ENCODE measurements at regions not wholly inside any gene's neighbourhood (a gene's known extent, or its start where the extent isn't known, plus 50 kb on each side); places are given as distances from the start of the nearest gene placed in this dataset.

DNA sequence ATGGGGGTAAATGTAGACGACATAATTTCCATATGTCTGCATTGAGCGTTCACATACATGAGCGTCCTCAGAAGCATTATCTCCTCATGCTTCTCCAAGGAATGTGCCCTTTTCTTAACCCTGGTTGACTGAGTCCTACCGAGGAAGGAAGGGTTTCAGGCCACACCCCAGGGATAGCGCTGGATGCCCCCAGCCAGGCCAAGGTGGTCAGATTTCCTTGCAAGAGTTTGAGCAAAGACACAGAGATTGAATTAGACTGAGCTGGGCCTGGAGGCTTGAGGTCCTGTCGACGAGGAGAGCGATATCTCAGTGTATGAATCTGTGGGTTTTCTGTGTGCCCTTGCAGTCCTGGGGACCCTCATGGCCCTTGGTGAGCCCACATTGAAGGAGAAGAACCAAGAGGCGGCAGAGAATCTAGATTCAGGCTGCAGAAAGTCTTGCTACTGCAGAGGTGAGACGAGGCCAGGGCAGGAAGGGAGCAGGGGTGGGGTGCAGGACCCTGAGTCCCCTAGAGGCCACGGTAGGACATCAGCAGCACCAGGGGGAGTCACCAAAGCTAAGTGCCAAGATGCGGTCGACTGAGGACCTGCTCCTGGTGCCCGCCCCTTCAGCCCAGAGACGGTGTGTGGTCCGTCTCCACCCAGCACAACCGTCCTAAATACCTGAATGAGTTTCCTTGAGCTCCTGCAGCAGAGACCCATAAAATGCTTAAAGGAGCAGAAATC, 94.7 kb upstream of the DIO3 start:
- no peak for DNase-seq (ENCODE audit: low read depth in 2 of 3, low spot score in 2 of 3)

- DNase-seq (ENCODE audit: low read depth in 2 of 3, low spot score in 2 of 3), result no peak
Observed at GRCh38 chr14:101467181-101467926, 93.9 kb upstream of the DIO3 start.

- no peak for DNase-seq (ENCODE audit: low read depth in 2 of 3, low spot score in 2 of 3)
Observed at GRCh38 chr14:101469382-101470247, 91.7 kb upstream of the DIO3 start.

DNA sequence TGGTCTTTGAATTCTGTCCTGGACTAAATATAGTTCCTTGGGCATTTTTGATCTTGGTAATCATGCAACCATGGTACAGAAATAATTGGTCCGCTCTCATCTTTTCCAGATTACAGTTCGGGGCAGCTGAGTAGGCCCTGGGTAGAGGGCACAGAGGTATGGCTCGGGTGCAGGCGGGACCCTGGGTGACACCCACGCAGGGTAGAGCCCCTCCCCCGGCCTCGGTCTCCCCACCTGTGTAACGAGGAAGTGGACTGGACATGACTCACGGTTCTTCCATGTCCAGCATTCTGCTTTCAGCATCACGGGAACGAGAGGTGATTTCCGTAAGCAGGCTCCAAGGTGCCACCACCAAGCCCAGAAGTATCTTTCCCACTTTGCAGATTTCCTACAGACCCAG, 91.0 kb upstream of the DIO3 start:
- no peak for DNase-seq (ENCODE audit: low read depth in 2 of 3, low spot score in 2 of 3)

DNA sequence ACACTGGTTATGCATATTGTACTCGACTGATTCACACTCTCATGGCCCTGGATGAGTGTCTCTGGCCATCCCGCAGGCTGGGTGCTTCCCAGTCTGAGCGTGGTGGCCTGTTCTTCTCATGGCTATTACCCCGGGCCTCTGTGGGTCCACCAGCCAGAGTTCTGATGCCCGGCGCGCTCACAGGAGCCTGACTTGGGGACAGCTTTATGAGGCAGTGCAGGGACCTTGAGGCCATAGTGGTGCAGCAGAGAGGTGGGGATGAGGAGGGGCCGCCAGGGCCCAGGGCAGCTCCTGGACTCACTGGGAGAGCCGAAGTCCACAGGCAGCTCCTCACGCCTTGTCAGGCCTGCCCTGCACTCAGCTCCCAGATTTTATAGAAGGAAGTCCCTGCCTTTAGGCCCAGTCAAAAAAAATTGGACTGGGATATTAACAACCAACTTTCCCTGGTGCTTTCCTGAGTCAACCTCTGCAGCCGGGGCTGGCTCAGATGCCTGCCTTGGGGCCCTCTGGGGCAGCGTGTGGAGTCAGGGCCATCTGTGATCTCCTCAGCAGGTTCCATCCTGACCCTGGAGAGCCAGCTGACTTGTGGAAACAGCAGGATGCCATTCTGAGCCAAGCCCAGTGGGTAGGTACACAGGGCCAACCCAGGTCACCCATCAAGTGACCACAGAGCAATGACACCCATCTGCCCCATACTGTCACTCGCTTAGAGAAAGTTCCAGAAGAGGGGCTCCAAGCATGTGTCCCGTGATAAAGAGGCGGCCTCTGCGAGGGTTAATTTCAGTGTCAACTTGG, 89.4 kb upstream of the DIO3 start:
- DNase-seq (ENCODE audit: low read depth in 2 of 3, low spot score in 2 of 3), result no peak

- DNase-seq (ENCODE audit: low read depth in 2 of 3, low spot score in 2 of 3), result no peak
Observed at GRCh38 chr14:101472518-101472849, 88.8 kb upstream of the DIO3 start.

DNA sequence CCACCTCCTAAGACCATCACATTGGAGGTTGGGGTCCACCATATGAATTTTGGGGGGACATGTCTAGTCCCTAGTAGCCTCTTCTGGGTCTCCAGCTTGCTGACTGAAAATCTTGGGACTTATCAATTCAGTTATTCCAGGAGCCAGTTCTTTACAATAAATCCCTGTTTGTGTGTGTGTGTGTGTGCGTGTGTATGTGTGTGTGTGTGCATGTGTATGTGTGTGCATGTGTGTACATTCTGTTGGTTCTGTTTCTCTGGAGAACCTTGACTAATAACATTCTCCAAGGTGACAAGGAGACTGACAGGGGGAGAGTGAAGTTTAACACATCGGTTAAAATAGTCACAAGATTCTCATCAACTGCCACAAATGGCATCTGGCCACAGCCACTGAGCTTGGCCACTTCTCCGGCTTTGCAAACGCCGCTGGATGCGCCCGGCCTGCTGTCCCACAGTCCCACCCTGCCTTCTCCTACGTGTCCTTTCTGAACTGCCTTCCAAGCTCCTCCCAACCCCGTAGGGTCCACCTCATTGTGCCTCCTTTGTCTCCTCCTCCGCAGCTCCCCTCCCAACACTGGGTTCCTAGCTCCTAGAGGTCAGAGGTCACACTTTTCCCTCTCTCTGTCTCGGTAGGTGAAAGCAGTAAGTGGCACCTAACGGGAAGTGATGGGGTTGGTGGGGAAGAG, 88.1 kb upstream of the DIO3 start:
- DNase-seq (ENCODE audit: low read depth in 2 of 3, low spot score in 2 of 3), result no peak

DNA sequence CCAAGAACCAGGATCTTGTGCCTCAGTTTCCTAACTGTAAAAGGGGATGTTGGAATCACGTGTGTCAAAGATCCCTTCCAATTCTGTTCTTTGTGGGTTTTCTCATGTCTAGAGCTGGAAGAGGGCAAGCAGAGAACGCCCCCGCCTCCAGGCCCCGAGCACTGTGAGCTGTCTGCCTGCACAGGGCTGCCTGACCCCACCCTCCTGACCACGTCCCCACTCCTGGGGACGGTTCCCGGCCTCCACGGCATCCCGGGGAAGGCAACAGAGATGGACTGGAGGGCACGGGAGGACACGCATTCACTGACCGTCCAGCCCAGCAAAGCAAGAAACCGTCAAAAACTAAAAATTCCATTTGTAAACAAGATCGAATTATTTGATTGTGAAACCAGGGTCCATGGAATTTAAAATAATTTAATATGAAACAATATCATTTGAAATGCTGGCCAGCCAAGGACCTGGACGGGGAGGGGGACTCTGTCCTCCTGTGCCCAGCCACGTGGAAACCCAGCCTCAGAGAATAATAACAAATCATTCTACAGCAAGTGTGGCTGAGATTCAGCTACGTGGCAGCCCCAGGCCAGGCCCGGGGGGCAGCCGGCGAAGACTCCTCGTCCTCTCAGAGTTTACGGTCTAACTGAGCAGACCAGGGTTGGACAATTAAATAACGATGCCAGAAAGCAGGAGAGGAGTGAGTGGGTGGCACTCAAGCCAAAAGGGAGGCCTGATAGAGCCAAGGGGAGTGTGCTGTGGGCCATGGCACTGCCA, 87.3 kb upstream of the DIO3 start:
- no peak for DNase-seq (ENCODE audit: low read depth in 2 of 3, low spot score in 2 of 3)

DNA sequence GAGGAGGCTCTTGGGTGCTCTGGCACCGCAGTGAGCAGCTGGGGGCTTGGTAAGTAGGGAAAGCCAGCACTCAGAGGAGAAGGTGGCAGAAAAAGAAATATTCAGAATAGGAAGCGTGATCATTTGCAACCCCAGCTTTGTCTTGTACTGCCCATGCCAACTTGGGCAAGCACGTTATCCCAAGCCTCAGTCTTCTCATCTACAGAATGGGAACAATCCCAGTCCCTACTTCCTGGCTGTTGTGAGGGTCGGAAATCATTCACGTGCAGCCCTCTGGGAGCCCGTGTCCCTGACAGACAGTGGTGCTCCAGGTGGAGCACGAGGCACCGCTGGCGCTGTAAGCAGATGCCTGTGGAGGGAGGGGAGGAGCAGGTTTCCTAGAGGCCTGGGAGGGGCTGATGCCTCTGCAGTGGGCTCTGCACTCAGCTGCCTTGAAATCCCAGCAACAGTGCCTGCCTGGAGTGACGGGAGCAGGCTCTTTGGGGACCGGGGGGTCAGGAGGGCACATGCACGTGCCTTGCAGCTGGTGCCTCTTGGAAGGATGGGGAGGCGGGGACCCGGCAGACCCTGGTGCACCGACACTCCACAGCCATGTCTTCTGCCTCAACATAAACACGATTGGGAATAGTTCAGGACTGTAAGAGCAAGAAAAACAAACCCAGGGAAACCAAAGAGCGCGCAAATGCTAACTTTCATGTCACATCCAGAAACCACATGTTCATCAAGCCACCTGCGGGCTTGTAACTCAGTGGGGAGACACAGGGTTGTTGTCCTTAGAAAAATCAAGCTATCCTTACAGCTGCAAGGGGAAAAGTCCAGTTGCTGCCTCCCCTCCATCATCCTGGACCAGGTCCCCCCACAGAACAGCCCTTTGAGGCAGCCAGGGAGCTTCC, 86.5 kb upstream of the DIO3 start:
- no peak for DNase-seq (ENCODE audit: low read depth in 2 of 3, low spot score in 2 of 3)

DNA sequence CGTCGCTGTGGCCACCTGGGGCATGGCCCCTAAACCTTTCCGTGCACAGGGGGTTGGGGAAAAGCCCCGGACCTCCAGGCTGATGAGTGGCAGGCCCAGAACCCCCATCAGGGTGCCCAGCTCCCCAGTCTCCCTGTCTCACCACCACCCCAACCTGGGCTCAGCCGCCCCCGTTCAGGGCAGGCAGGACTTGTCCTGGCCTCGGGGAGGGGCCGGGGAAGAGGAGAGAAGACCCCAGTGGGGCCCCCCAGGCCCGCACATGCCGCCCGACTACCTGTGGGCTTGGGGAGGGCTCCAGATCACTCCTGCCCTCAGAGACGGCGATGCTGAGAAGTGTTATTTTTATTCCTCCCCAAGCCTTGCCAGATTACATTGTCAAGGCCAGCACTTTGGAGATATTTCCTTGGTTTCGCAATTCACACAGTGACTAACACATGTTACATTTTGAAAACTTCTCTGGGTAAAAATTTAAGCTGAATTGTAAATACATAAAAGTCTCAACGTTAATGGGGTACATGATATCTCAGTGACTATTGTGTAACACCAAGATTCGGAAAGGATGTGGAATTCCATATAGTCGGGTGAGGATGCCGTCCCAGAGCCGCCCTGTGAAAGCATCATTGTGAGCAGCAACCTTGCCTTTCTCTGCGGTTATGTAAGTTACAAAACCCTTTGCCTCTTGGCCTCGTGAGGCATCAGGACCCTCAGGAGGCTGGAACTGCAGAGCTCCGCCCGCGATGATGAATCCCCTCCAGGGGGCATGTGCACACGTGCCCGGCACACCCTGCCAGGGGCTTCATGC, 85.6 kb upstream of the DIO3 start:
- no peak for DNase-seq (ENCODE audit: low read depth in 2 of 3, low spot score in 2 of 3)

GRCh38 chr14:101476258-101476915, 84.9 kb upstream of the DIO3 start:
- DNase-seq (ENCODE audit: low read depth in 2 of 3, low spot score in 2 of 3), result no peak

DNA sequence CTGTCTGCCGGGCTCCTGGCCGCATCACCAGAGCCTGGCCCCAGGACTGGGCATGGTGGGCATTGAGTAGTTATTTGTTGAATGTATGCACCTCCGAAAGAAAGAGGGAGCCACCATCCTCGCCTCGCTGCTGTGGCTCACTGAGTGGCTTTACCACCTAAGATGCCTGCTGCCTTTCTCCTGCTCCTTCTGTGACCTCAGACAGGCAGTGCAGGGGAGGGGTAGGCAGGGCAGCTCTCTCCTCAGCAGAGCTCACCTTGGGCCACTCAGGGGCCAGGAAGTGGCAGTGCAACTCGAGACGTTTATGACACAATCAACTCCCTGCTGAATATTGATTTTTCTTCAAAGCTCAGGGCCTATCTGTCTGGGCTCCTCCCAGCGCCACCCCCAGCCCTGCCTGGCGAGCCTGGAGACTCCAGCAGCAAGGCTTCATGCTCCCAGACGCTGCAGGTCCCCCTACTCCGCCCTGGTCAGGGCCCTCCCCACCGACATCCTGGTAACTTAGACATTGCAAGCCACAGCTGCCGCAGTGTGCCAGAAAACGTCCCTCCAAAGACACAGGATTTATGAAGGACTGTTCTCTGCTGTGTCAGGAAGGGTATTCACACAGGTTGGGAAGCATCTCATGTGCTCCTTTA, 84.3 kb upstream of the DIO3 start:
- no peak for DNase-seq (ENCODE audit: low read depth in 2 of 3, low spot score in 2 of 3)

GRCh38 chr14:101477648-101478047, 83.6 kb upstream of the DIO3 start:
- no peak for DNase-seq (ENCODE audit: low read depth in 2 of 3, low spot score in 2 of 3)

GRCh38 chr14:101478096-101478495, 83.2 kb upstream of the DIO3 start:
- DNase-seq (ENCODE audit: low read depth in 2 of 3, low spot score in 2 of 3), result no peak

GRCh38 chr14:101478796-101479410, 82.4 kb upstream of the DIO3 start:
- no peak for DNase-seq (ENCODE audit: low read depth in 2 of 3, low spot score in 2 of 3)
